HepG2 (cell line): ENCODE measurements at regions not wholly inside any gene's neighbourhood (a gene's known extent, or its start where the extent isn't known, plus 50 kb on each side); places are given as distances from the start of the nearest gene placed in this dataset.

ENCODE experiments used
- ATAC-seq: fragments of 200-7000 bp; cut with Tn5 transposase; 3 replicates; pipeline ENCODE4 v1.9.1; 2020; ENCODE audit warnings: mild to moderate bottlenecking, moderate library complexity
- BruUV-seq: library from RNA; stranded (reverse); fragments of 400-500 nt; replicated peaks from 2 replicates; lab custom pipeline; 2021; lab: Mats Ljungman, UMichigan
- CTCF ChIA-PET: fragments of 300-600 bp; formaldehyde crosslinking; extraction: SDS; loops from one replicate; lab custom pipeline; 2021; ENCODE audit warnings: low total read pairs, inconsistent platforms, low intra/inter-chr PET ratio; lab: Yijun Ruan, JAX
- POLR2A ChIA-PET: fragments of 350-600 bp; sonication (Branson Sonifier 250); formaldehyde crosslinking; loops from one replicate; lab custom pipeline; 2020; ENCODE audit warnings: antibody characterized with exemption, inconsistent platforms; lab: Yijun Ruan, JAX
- DNase-seq: peaks from one replicate; pipeline ENCODE4 v3.0.0-alpha.2; 2015; ENCODE audit warnings: low spot score
- FAIRE-seq: peaks from 3 replicates; lab custom pipeline; 2011; peaks lifted over from hg19 to GRCh38; lab: Jason Lieb, UNC
- H2AFZ ChIP-seq: one replicate; pipeline ENCODE4 v1.6.1; 2011; ENCODE audit warnings: low read length, inconsistent platforms
- H3K27ac ChIP-seq: fragments of 300-600 bp; 3 replicates; pipeline ENCODE4 v1.8.0; 2011; ENCODE audit warnings: mixed run types, mild to moderate bottlenecking, mixed read lengths, low read length, inconsistent platforms; ENCODE audit not compliant: insufficient read depth; ENCODE audit errors: extremely low read length
- H3K27me3 ChIP-seq, 2 experiments: fragments of 200-600 bp in 1 of 2; 2 replicates in 1 of 2; 3 replicates in 1 of 2; pipeline versions ENCODE4 v1.6.0 to v1.8.0; 2011; ENCODE audit warnings: low read length in 2 of 2, mild to moderate bottlenecking in 2 of 2, moderate library complexity in 2 of 2, inconsistent platforms in 1 of 2; ENCODE audit not compliant: insufficient read depth in 2 of 2, control insufficient read depth in 1 of 2
- H3K36me3 ChIP-seq, 2 experiments: fragments of 200-600 bp in 1 of 2; replicated peaks in 1 of 2; 2 replicates in 1 of 2; 3 replicates in 1 of 2; pipeline versions ENCODE4 v1.5.1 to v1.8.0; 2011; ENCODE audit warnings: low read length in 2 of 2, inconsistent platforms in 1 of 2; ENCODE audit not compliant: insufficient read depth in 2 of 2, control insufficient read depth in 1 of 2
- H3K4me1 ChIP-seq: 2 replicates; pipeline ENCODE4 v1.5.1; 2012; ENCODE audit warnings: low read length, inconsistent platforms; ENCODE audit not compliant: insufficient read depth
- H3K4me2 ChIP-seq: 2 replicates; pipeline ENCODE4 v1.6.0; 2011; ENCODE audit warnings: low read depth, low read length, inconsistent platforms
- H3K4me3 ChIP-seq, 3 experiments: fragments of 200-600 bp in 1 of 3; sonication (generic), shearing (Covaris generic) in 1 of 3; replicated peaks in 1 of 3; 2 replicates each; pipeline ENCODE4 v1.5.1; 2011 to 2016; ENCODE audit warnings: low read length in 3 of 3, inconsistent platforms in 2 of 3, low read depth in 2 of 3, mild to moderate bottlenecking in 2 of 3, control low read depth in 1 of 3, mixed read lengths in 1 of 3; ENCODE audit not compliant: insufficient read depth in 1 of 3
- H3K79me2 ChIP-seq: one replicate; pipeline ENCODE4 v1.6.1; 2011; ENCODE audit warnings: low read length, inconsistent platforms; ENCODE audit not compliant: insufficient read depth
- H3K9ac ChIP-seq: 2 replicates; pipeline ENCODE4 v1.6.0; 2011; ENCODE audit warnings: mild to moderate bottlenecking, low read depth, low read length, inconsistent platforms; ENCODE audit not compliant: insufficient read depth
- H3K9me3 ChIP-seq: 2 replicates; pipeline ENCODE4 v1.5.1; 2012; ENCODE audit warnings: mild to moderate bottlenecking, low read length
- H4K20me1 ChIP-seq: 2 replicates; pipeline ENCODE4 v1.6.0; 2011; ENCODE audit warnings: inconsistent platforms, mild to moderate bottlenecking, low read length, moderate library complexity; ENCODE audit not compliant: insufficient read depth
- FOXO4 ChIP-seq: sonication (generic); formaldehyde crosslinking; conservative IDR thresholded peaks from 2 replicates; pipeline ENCODE4 v1.8.1; 2023; ENCODE audit warnings: missing genetic modification reagents
- GFI1 ChIP-seq: sonication (generic); formaldehyde crosslinking; IDR thresholded peaks from 2 replicates; pipeline ENCODE4 v1.5.0; 2020; ENCODE audit warnings: missing genetic modification reagents, mild to moderate bottlenecking, borderline replicate concordance
- HIC2 ChIP-seq: sonication (generic); formaldehyde crosslinking; IDR thresholded peaks from 2 replicates; pipeline ENCODE4 v1.9.0; 2022; ENCODE audit warnings: low read depth, missing genetic modification reagents
- HNRNPUL1 ChIP-seq: fragments of 200-400 bp; formaldehyde crosslinking; IDR thresholded peaks from 2 replicates; pipeline ENCODE4 v1.6.1; 2017; ENCODE audit warnings: low read depth, mild to moderate bottlenecking, low read length, moderate library complexity
- MAF1 ChIP-seq: sonication (generic); formaldehyde crosslinking; IDR thresholded peaks from 2 replicates; pipeline ENCODE4 v1.5.0; 2020; ENCODE audit warnings: missing genetic modification reagents, borderline replicate concordance
- MBNL3 ChIP-seq: fragments of 250-450 bp; sonication (Bioruptor Pico); conservative IDR thresholded peaks from 2 replicates; pipeline ENCODE4 v1.8.0; 2022; ENCODE audit warnings: mild to moderate bottlenecking, inconsistent platforms
- MXD1 ChIP-seq: sonication (generic); formaldehyde crosslinking; IDR thresholded peaks from 2 replicates; pipeline ENCODE4 v1.4.0; 2020; ENCODE audit warnings: mild to moderate bottlenecking, missing genetic modification reagents
- NFIB ChIP-seq: sonication (generic); formaldehyde crosslinking; IDR thresholded peaks from 2 replicates; pipeline ENCODE4 v1.9.0; 2021; ENCODE audit warnings: missing genetic modification reagents, mild to moderate bottlenecking, borderline replicate concordance
- RFXAP ChIP-seq: sonication (generic); formaldehyde crosslinking; IDR thresholded peaks from 2 replicates; pipeline ENCODE4 v1.4.0; 2020; ENCODE audit warnings: missing genetic modification reagents, borderline replicate concordance
- SMYD3 ChIP-seq: sonication (generic); formaldehyde crosslinking; IDR thresholded peaks from 2 replicates; pipeline ENCODE4 v1.8.1; 2023; ENCODE audit warnings: mild to moderate bottlenecking, missing genetic modification reagents
- SP1 ChIP-seq, 2 experiments: fragments of 450-650 bp in 1 of 2; sonication (generic) in 1 of 2; formaldehyde crosslinking in 1 of 2; IDR thresholded peaks; 2 replicates each; pipeline versions ENCODE4 v1.4.0 to v1.6.1; 2016 to 2020; ENCODE audit warnings: missing genetic modification reagents in 1 of 2
- ZFP36 ChIP-seq: fragments of 150-350 bp; IDR thresholded peaks from 2 replicates; pipeline ENCODE4 v1.6.1; 2018; ENCODE audit warnings: borderline replicate concordance, low read length, low read depth; ENCODE audit not compliant: partially characterized antibody
- WGBS: methylation state at CpG from one replicate; pipeline ENCODE4 v1.1.6; 2017; ENCODE audit warnings: low lambda C conversion rate; 5-methylcytosine and 5-hydroxymethylcytosine counted together
- in situ Hi-C: cut with HindIII; loops from 2 replicates; pipeline ENCODE4 v1.10.0; 2017; ENCODE audit warnings: low pct_unique_long_range_greater_than_20kb; ENCODE audit not compliant: extremely low pct_ligation_motif_present
- intact Hi-C: fragments of 100-400 bp; cut with micrococcal nuclease; formaldehyde crosslinking; loops from one replicate; pipeline ENCODE4 v1.10.0; 2022; ENCODE audit not compliant: unreplicated experiment

GRCh38 chr1:5390504-5390903, 601.7 kb downstream of the NPHP4 start:
- no peaks in the 10 kb centered on the region for H4K20me1 ChIP-seq
- intact Hi-C loops (no loop called here), in situ Hi-C loops (no loop called here)
- no peak overlapping the region for H2AFZ ChIP-seq
- TF ChIP-seq MXD1 (CRISPR knock-in tag): no peak
- TF ChIP-seq MBNL3 (CRISPR knock-in tag): no peak
- TF ChIP-seq FOXO4 (CRISPR knock-in tag): no peak
- CTCF ChIA-PET: no interaction called here
- POLR2A ChIA-PET: no interaction called here
- ATAC-seq: no peak
- no TSS peak for BruUV-seq
- no peak overlapping the region for H3K4me2 ChIP-seq
- no peak for FAIRE-seq
- WGBS: 18% methylated on average over 3 of the region's 7 CpGs
- no peaks in the 10 kb centered on the region; the same call in 1 of the 2 replicates for H3K9me3 ChIP-seq
- H3K36me3 ChIP-seq: no peaks in the 10 kb centered on the region
- H3K79me2 ChIP-seq: no peaks in the 10 kb centered on the region
- H3K27ac ChIP-seq: no peak overlapping the region
- H3K9ac ChIP-seq: no peak overlapping the region
- peaks cover 0 to 17% of the 10 kb centered on the region in 2 experiments; a peak in 2 of 5 replicates for H3K27me3 ChIP-seq
- no peak overlapping the region for H3K4me3 ChIP-seq
- H3K4me1 ChIP-seq: no peaks in the 10 kb centered on the region
- DNase-seq: no peak

DNA sequence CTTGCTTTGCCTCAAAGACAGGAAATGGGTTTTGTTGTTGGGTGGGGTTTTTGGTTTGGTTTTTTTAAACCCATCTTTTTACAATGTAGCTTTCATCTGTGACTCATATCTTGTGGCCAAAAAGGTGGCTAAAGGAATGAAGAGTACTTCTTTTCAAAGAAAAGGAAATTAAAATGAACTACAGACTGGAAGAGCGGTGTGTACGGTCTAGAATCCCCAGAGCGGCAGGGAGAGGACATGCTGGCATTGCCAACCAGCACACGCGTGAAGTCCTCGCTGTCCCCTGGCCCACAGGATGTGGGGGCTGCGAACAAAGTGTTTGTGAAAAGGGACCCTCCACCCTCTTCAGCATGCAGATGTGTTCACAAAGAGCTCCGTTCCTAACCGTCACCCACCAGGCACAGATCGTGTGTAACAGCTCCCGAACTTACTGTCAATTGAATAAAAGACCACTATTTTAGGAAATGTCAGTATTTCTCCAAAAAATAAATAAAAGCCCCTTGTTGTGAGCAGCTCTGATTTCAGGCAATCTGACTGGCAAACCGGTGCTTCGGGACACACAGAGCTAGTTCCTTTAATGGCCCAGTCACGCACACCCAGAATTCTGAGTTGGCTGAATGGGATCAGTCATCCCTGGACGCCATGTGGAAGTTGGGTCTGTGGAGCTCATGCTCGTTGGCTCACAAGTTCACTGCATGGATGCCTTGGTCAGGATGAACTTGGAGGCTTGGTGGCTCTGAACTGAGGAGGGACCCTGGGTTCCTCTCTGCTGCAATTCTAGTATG, 602.9 kb downstream of the NPHP4 start:
- in situ Hi-C loops (no loop called here), intact Hi-C loops (no loop called here)
- peaks cover 0 to 17% of the 10 kb centered on the region in 2 experiments; a peak in 2 of 5 replicates for H3K27me3 ChIP-seq
- H3K9ac ChIP-seq: no peak overlapping the region
- no peaks in the 10 kb centered on the region for H3K36me3 ChIP-seq
- no TSS peak for BruUV-seq
- ATAC-seq (no peak), DNase-seq (no peak), FAIRE-seq (no peak)
- no peak overlapping the region for H3K4me3 ChIP-seq
- no peaks in the 10 kb centered on the region for H3K9me3 ChIP-seq
- 32% methylated on average over 15 of the region's 16 CpGs for WGBS
- H4K20me1 ChIP-seq: no peaks in the 10 kb centered on the region
- POLR2A ChIA-PET: no interaction called here
- no peak overlapping the region for H2AFZ ChIP-seq
- no peak overlapping the region for H3K4me2 ChIP-seq
- H3K79me2 ChIP-seq: no peaks in the 10 kb centered on the region
- no peaks in the 10 kb centered on the region for H3K4me1 ChIP-seq
- CTCF ChIA-PET: no interaction called here
- no peak overlapping the region for H3K27ac ChIP-seq
- TF ChIP-seq ZFP36 (no peak), SMYD3 (CRISPR knock-in tag) (no peak), MAF1 (CRISPR knock-in tag) (no peak), HNRNPUL1 (no peak), RFXAP (CRISPR knock-in tag) (no peak), SP1 (IDR thresholded peaks at IDR 0.05) (no peak), SP1 (CRISPR knock-in tag; IDR thresholded peaks at IDR 0.05) (no peak), NFIB (CRISPR knock-in tag) (no peak), HIC2 (no peak), GFI1 (CRISPR knock-in tag) (no peak)
